GM04503 (cell line): ENCODE measurements at regions not wholly inside any gene's neighbourhood (a gene's known extent, or its start where the extent isn't known, plus 50 kb on each side); places are given as distances from the start of the nearest gene placed in this dataset.
"Not testable (repeated sequence)": the region's sequence is repeated elsewhere in the genome, so short reads cannot be mapped to it uniquely, and the experiment has no call there.

Source experiments
- DNase-seq: peaks from one replicate; pipeline ENCODE4 v3.0.0-alpha.2; 2012; ENCODE audit warnings: low read depth

GRCh38 chr1:29625084-29625420, 388.7 kb downstream of the PTPRU start:
- no peak for DNase-seq

GRCh38 chr1:29624320-29625083, 388.2 kb downstream of the PTPRU start:
- no peak for DNase-seq

- DNase-seq: no peak
Observed at GRCh38 chr1:29623501-29623900, 387.2 kb downstream of the PTPRU start.

- no peak for DNase-seq
Observed at GRCh38 chr1:29621826-29622435, 385.6 kb downstream of the PTPRU start.

- no peak for DNase-seq
Observed at GRCh38 chr1:29620631-29621030, 384.3 kb downstream of the PTPRU start.

GRCh38 chr1:29607236-29607635, 370.9 kb downstream of the PTPRU start:
- DNase-seq: no peak

DNA sequence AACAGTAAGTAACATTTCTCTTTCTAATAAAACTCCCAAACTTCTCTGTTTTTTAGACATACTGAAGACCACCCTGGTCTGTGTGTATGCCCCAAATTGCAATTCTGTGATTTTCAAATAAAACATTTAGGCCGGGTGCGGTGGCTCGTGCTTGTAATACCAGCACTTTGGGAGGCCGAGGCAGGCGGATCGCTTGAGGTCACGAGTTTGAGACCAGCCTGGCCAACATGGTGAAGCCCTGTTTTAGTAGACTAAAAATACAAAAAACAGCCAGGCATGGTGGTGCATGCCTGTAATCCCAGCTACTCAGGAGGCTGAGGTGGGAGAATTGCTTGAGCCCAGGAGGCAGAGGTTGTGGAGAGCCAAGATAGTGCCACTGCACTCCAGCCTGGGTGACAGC, 368.5 kb downstream of the PTPRU start:
- not testable (repeated sequence) for DNase-seq

- no peak for DNase-seq
Observed at GRCh38 chr1:29603622-29604021, 367.3 kb downstream of the PTPRU start.

- DNase-seq: no peak
Observed at GRCh38 chr1:29602203-29602602, 365.9 kb downstream of the PTPRU start.

- no peak for DNase-seq
Observed at GRCh38 chr1:29601021-29601420, 364.7 kb downstream of the PTPRU start.

DNA sequence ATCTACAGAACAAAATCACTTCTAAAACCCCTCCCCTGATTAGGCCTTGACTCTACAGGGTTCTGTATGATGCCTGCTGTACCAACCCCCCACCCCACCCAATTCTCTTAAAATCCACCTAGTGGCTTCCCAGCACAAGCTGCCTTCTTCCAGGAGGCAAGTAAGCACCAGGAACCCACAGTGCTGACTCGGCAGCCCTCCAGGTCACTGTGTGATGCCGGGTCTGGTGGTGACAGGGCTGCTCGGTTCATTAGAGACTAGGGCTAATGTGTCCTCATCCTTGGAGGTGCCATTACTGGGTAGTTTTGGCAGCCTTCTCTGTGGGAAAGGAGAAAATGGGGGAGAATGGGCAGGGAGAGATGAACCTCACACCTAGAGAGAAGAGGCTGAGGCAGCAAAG, 363.5 kb downstream of the PTPRU start:
- no peak for DNase-seq

- no peak for DNase-seq
Observed at GRCh38 chr1:29599071-29599470, 362.7 kb downstream of the PTPRU start.

- DNase-seq: no peak
Observed at GRCh38 chr1:29597861-29598260, 361.5 kb downstream of the PTPRU start.

GRCh38 chr1:29593601-29594382, 357.5 kb downstream of the PTPRU start:
- no peak for DNase-seq

GRCh38 chr1:29592731-29593130, 356.4 kb downstream of the PTPRU start:
- DNase-seq: no peak

DNA sequence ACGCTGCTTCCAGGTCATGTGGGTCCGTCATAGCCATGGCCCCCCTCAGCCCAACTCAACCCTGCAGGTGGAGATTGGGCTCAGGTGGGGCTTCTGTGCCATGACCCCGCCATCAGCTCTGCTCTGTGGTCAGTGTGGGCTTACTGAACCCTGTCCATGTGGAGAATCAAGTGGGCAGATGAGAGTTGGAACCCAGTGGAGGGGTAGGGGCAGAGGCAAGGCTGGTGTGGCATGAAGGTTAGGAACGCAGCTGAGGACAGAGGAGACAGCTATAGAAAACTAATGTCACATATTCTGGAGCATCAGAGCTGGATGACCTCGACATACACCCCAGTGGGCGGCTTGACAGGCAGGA, 355.9 kb downstream of the PTPRU start:
- no peak for DNase-seq

DNA sequence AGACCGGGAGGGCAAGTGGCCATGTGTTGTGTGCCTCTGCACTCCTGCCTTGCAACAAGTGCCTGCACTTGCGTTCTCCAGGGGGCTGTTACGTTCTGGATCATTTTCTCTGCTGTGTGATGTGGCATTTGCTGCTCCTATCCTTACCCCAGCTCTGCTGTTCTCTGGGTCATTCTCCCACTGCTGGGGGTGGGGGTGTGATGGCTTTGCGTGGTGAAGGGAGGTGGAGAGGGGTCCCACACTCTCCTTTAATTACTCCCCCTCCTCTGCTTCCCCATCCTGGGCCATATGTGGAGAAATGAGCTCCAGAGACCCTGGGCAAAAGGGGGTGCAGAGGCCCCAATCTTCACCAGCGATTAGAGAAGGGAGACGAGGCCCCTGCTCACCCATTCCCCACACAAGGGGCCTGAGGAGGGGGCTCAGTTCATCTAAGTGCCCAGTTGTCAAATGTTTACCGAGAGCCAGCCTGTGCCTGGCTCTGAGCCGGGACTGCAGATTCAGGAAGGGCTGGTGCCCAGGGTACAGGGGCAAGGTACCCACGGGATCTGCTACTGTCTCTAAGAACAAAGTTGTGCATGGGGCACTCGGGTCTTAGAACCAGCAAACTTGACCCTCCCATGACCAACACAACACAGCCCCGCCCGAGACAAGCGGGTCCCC, 355.4 kb downstream of the PTPRU start:
- no peak for DNase-seq

- no peak for DNase-seq
Observed at GRCh38 chr1:29590583-29591565, 354.6 kb downstream of the PTPRU start.

DNA sequence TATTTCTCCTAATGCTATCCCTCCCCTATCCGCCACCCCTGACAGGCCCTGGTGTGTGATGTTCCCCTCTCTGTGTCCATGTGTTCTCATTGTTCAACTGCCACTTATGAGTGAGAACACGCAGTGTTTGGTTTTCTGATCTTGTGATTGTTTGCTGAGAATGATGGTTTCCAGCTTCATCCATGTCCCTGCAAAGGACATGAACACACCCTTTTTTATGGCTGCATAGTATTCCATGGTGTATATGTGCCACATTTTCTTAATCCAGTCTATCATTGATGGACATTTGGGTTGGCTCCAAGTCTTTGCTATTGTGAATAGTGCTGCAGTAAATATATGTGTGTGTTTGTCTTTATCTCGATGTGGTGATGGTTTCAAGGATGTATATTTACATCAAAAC, 353.4 kb downstream of the PTPRU start:
- DNase-seq: not testable (repeated sequence)

DNA sequence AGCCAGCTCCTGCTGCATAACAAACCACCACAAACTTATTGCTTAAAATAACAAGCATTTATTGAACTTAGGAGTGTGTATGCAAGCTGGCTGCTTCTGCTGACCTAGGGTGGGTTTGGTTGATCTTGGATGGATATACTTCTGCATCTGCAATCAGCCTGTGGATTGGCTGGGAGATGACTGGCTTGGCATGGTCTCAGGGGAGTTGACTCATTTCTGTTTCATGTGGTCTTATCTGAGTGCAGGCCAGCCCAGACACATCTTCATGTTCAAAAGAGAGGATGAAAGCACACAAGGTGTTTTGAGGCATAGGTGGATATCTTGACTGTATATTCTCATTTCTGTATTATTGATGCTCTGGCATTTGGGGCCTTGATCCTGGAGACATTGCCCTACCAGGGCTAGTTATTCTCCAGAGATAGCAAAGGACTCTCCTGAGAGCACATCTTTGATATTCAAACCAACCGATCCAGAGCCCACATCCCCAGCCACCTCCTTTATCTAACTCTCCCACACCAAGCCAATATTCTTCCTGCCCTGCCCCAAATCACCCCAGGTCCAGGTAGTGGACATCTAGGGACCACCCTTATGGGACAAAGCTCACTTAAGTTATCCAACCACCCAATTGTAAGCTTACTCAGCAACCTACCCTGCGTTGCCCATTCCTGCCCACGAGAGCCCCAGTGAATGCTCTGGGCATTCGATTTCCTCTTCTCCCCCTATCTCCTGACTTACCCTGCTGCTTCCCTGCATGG, 350.8 kb downstream of the PTPRU start:
- no peak for DNase-seq

GRCh38 chr1:29586215-29586614, 349.9 kb downstream of the PTPRU start:
- no peak for DNase-seq
